ENCODE measurements at regions not wholly inside any gene's neighbourhood (a gene's known extent, or its start where the extent isn't known, plus 50 kb on each side); places are given as distances from the start of the nearest gene placed in this dataset.

DNA sequence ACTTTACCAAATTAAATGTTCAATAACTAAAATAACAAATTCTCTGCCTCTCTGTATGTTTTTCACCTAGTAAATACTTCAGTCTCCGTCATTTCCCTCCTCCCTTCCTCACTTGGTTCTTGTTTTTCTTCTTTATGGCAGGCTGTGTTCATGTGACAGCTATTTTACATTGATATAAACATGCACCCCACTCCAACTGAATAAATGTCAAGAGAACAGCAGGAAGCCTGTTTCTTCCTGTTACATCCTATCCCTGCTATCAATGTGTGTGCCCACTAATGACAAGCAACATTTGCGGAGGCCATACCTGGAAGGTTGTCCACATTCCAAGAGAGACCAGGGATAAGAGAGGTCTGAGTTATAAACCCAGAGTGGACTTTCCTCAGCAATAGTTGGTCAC, 145.2 kb upstream of the MAST4 start:
- TF ChIP-seq, protein P1, sequence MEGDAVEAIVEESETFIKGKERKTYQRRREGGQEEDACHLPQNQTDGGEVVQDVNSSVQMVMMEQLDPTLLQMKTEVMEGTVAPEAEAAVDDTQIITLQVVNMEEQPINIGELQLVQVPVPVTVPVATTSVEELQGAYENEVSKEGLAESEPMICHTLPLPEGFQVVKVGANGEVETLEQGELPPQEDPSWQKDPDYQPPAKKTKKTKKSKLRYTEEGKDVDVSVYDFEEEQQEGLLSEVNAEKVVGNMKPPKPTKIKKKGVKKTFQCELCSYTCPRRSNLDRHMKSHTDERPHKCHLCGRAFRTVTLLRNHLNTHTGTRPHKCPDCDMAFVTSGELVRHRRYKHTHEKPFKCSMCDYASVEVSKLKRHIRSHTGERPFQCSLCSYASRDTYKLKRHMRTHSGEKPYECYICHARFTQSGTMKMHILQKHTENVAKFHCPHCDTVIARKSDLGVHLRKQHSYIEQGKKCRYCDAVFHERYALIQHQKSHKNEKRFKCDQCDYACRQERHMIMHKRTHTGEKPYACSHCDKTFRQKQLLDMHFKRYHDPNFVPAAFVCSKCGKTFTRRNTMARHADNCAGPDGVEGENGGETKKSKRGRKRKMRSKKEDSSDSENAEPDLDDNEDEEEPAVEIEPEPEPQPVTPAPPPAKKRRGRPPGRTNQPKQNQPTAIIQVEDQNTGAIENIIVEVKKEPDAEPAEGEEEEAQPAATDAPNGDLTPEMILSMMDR (conservative IDR thresholded peaks at IDR 0.05), result no peak
- TF ChIP-seq EZH2 (IDR thresholded peaks at IDR 0.05; ENCODE audit: low read depth), result no peak

Data from PC-9 (cell line).